PC-3 (cell line): ENCODE measurements at regions not wholly inside any gene's neighbourhood (a gene's known extent, or its start where the extent isn't known, plus 50 kb on each side); places are given as distances from the start of the nearest gene placed in this dataset.

Source experiments
- CTCF ChIP-seq: fragments of 300-600 bp; sonication (generic); conservative IDR thresholded peaks from 2 replicates; pipeline ENCODE4 v1.5.1; 2017; ENCODE audit warnings: antibody characterized with exemption, low read depth, mild to moderate bottlenecking, low read length
- EZH2phosphoT487 ChIP-seq: fragments of 300-600 bp; sonication (generic); IDR thresholded peaks from 2 replicates; pipeline ENCODE4 v1.6.1; 2018; ENCODE audit warnings: mild to moderate bottlenecking, antibody characterized with exemption, low read length, borderline replicate concordance

GRCh38 chr18:73887801-73888200 is 259.8 kb downstream of the FBXO15 start:
- TF ChIP-seq EZH2phosphoT487 = no peak
- no peak for TF ChIP-seq CTCF
